Kidney capillary endothelial cell (primary cell): ENCODE measurements at regions not wholly inside any gene's neighbourhood (a gene's known extent, or its start where the extent isn't known, plus 50 kb on each side); places are given as distances from the start of the nearest gene placed in this dataset.
"Not testable (repeated sequence)": the region's sequence is repeated elsewhere in the genome, so short reads cannot be mapped to it uniquely, and the experiment has no call there.

Experiments used
- DNase-seq: peaks from one replicate; pipeline ENCODE4 v3.0.0-alpha.2; 2018; ENCODE audit warnings: low spot score

GRCh38 chr21:36601362-36601761 lies 97.6 kb upstream of the SIM2 start:
- DNase-seq, result no peak

- no peak for DNase-seq
Observed at GRCh38 chr21:36602735-36603134, 96.2 kb upstream of the SIM2 start.

- DNase-seq, result no peak
Observed at GRCh38 chr21:36603221-36603620, 95.7 kb upstream of the SIM2 start.

GRCh38 chr21:36605426-36605825 lies 93.5 kb upstream of the SIM2 start:
- DNase-seq, result no peak

GRCh38 chr21:36606287-36606982 lies 92.5 kb upstream of the SIM2 start:
- DNase-seq, result no peak

GRCh38 chr21:36606983-36607325 lies 92.0 kb upstream of the SIM2 start:
- DNase-seq, result no peak

- DNase-seq, result no peak
Observed at GRCh38 chr21:36608041-36608896, 90.6 kb upstream of the SIM2 start.

- DNase-seq, result no peak
Observed at GRCh38 chr21:36608897-36609225, 90.1 kb upstream of the SIM2 start.

GRCh38 chr21:36609654-36610053 lies 89.3 kb upstream of the SIM2 start:
- DNase-seq, result no peak

- DNase-seq, result peak; percentile 21
Observed at GRCh38 chr21:36610201-36610600, 88.7 kb upstream of the SIM2 start.

- no peak for DNase-seq
Observed at GRCh38 chr21:36610935-36611334, 88.0 kb upstream of the SIM2 start.

GRCh38 chr21:36611379-36611778 lies 87.5 kb upstream of the SIM2 start:
- no peak for DNase-seq

GRCh38 chr21:36613059-36613458 lies 85.9 kb upstream of the SIM2 start:
- DNase-seq, result no peak

- no peak for DNase-seq
Observed at GRCh38 chr21:36613554-36613953, 85.4 kb upstream of the SIM2 start.

GRCh38 chr21:36615274-36615964 lies 83.5 kb upstream of the SIM2 start:
- DNase-seq, result no peak

GRCh38 chr21:36616773-36617172 lies 82.1 kb upstream of the SIM2 start:
- DNase-seq, result not testable (repeated sequence)

GRCh38 chr21:36621794-36622193 lies 77.1 kb upstream of the SIM2 start:
- not testable (repeated sequence) for DNase-seq

GRCh38 chr21:36624105-36624504 lies 74.8 kb upstream of the SIM2 start:
- DNase-seq, result no peak

GRCh38 chr21:36626791-36627190 lies 72.1 kb upstream of the SIM2 start:
- no peak for DNase-seq

- DNase-seq, result no peak
Observed at GRCh38 chr21:36627242-36627641, 71.7 kb upstream of the SIM2 start.

- no peak for DNase-seq
Observed at GRCh38 chr21:36628106-36628505, 70.8 kb upstream of the SIM2 start.

- DNase-seq, result no peak
Observed at GRCh38 chr21:36628761-36629460, 70.0 kb upstream of the SIM2 start.
